ENCODE measurements at regions not wholly inside any gene's neighbourhood (a gene's known extent, or its start where the extent isn't known, plus 50 kb on each side); places are given as distances from the start of the nearest gene placed in this dataset.

DNA sequence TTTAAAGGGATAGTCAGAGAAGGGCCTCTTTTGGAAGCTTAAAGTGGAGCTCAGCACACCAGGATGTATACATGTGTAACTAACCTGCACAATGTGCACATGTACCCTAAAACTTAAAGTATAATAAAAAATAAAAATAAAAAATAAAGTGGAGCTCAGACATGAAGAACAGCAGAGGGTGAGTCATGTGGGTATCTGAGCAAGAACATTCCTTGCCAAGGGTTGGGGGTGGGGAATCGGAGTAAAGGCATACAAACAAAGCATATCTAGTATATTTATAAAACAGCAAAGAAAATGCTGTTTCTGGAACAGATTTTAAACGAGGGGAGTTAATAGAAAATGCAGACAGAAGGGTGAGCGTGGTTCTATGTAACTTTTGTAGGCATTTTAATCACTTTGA is 562.6 kb upstream of the ANO3 start:
- DNase-seq: peak; percentile 64
- in situ Hi-C loops (cut with HindIII; ENCODE audit: low pct_ligation_motif_present, low sequenced_read_pairs): no loop called here
- TF ChIP-seq, protein P1, sequence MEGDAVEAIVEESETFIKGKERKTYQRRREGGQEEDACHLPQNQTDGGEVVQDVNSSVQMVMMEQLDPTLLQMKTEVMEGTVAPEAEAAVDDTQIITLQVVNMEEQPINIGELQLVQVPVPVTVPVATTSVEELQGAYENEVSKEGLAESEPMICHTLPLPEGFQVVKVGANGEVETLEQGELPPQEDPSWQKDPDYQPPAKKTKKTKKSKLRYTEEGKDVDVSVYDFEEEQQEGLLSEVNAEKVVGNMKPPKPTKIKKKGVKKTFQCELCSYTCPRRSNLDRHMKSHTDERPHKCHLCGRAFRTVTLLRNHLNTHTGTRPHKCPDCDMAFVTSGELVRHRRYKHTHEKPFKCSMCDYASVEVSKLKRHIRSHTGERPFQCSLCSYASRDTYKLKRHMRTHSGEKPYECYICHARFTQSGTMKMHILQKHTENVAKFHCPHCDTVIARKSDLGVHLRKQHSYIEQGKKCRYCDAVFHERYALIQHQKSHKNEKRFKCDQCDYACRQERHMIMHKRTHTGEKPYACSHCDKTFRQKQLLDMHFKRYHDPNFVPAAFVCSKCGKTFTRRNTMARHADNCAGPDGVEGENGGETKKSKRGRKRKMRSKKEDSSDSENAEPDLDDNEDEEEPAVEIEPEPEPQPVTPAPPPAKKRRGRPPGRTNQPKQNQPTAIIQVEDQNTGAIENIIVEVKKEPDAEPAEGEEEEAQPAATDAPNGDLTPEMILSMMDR (IDR thresholded peaks at IDR 0.05; ENCODE audit: low read depth, low read length, missing control alignments): no peak
- Histone ChIP-seq H3K27me3 (replicated peaks) (no peaks in the 10 kb centered on the region), H3K27ac (peak overlapping the region; percentile 14), H3K36me3 (replicated peaks) (no peaks in the 10 kb centered on the region), H3K4me3 (ENCODE audit: low read depth, low read length) (no peak overlapping the region)

- in situ Hi-C loops (cut with HindIII; ENCODE audit: low pct_ligation_motif_present, low sequenced_read_pairs): no loop called here
- no peak overlapping the region for H3K4me3 ChIP-seq (ENCODE audit: low read depth, low read length)
- TF ChIP-seq, protein P1 (IDR thresholded peaks at IDR 0.05; ENCODE audit: low read depth, low read length, missing control alignments): no peak
- no peaks in the 10 kb centered on the region for H3K27me3 ChIP-seq (replicated peaks)
- no peak overlapping the region for H3K27ac ChIP-seq
- H3K36me3 ChIP-seq (replicated peaks): no peaks in the 10 kb centered on the region
- DNase-seq: no peak
Measured at GRCh38 chr11:25771605-25772004, 560.3 kb upstream of the ANO3 start.

- Histone ChIP-seq H3K4me3 (ENCODE audit: low read depth, low read length) (no peak overlapping the region), H3K36me3 (replicated peaks) (no peaks in the 10 kb centered on the region), H3K27me3 (replicated peaks) (no peaks in the 10 kb centered on the region), H3K27ac (no peak overlapping the region)
- DNase-seq: peak; percentile 21
- TF ChIP-seq, protein P1 (IDR thresholded peaks at IDR 0.05; ENCODE audit: low read depth, low read length, missing control alignments): no peak
- in situ Hi-C loops (cut with HindIII; ENCODE audit: low pct_ligation_motif_present, low sequenced_read_pairs): no loop called here
Measured at GRCh38 chr11:25775603-25776002, 556.3 kb upstream of the ANO3 start.

DNA sequence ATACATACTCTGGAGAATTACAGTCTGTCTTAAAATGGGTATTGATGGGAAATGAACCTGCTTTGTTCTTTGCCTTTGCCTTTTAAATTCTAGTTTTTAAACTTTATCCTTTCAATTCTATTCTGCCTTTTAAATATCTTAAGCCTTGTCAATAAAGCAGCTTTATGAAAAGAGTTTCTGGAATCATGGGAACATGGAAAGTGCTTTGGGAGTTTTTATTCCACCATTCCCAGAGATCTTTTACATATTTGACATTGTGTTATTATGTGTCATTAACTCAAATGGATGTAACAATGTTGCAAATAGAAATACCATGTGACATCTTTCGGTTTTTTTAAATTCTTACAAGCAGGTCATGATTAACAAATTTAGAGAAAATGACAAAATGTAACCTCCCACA is 555.7 kb upstream of the ANO3 start:
- Histone ChIP-seq H3K36me3 (replicated peaks) (no peaks in the 10 kb centered on the region), H3K4me3 (ENCODE audit: low read depth, low read length) (no peak overlapping the region), H3K27me3 (replicated peaks) (no peaks in the 10 kb centered on the region), H3K27ac (no peak overlapping the region)
- no peak for DNase-seq
- in situ Hi-C loops (cut with HindIII; ENCODE audit: low pct_ligation_motif_present, low sequenced_read_pairs): no loop called here
- TF ChIP-seq, protein P1 (IDR thresholded peaks at IDR 0.05; ENCODE audit: low read depth, low read length, missing control alignments): no peak

DNA sequence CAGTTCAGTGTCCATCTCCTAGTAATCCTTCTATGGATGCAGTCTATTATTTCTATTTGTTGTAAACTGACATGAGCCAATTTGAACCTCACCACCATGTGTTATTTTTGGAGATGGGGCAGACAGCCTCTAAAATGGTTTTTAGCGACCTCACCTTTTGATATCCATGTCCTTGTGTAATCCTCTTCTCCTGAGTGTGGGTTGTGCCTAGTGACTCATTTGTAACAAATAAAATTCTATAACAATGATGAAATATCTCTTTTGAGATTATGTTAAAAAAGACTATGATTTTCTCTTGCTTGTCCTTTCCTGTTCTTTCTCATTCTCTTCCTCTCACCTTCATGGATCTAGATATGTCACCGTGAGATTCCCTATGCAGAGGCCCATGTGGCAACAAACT is 554.6 kb upstream of the ANO3 start:
- H3K27me3 ChIP-seq (replicated peaks): no peaks in the 10 kb centered on the region
- TF ChIP-seq, protein P1 (IDR thresholded peaks at IDR 0.05; ENCODE audit: low read depth, low read length, missing control alignments): no peak
- H3K27ac ChIP-seq: no peak overlapping the region
- in situ Hi-C loops (cut with HindIII; ENCODE audit: low pct_ligation_motif_present, low sequenced_read_pairs): no loop called here
- H3K36me3 ChIP-seq (replicated peaks): no peaks in the 10 kb centered on the region
- no peak overlapping the region for H3K4me3 ChIP-seq (ENCODE audit: low read depth, low read length)
- DNase-seq: peak; percentile 34

DNA sequence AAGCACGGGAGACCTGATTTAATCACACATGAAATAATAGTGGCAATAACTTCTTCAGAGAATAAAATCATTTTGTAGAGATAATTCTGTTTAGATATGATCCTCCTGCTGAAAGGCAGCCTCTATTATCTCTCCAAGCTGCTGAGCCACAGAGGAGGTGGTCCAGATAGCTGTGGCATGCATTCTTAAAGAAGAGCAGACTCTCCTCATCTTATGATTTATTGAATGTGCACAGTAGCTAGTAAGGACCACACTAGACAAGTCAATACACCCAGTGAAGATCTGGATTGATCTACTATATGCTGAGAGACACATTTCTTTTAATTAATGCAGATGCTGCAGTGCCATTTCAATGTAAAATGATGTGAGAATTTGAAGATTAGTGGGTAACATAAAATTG is 552.9 kb upstream of the ANO3 start:
- in situ Hi-C loops (cut with HindIII; ENCODE audit: low pct_ligation_motif_present, low sequenced_read_pairs): no loop called here
- H3K36me3 ChIP-seq (replicated peaks): no peaks in the 10 kb centered on the region
- no peak overlapping the region for H3K4me3 ChIP-seq (ENCODE audit: low read depth, low read length)
- H3K27ac ChIP-seq: no peak overlapping the region
- DNase-seq: no peak
- H3K27me3 ChIP-seq (replicated peaks): no peaks in the 10 kb centered on the region
- TF ChIP-seq, protein P1 (IDR thresholded peaks at IDR 0.05; ENCODE audit: low read depth, low read length, missing control alignments): no peak

All from brain microvascular endothelial cell (primary cell).